K562 (cell line): ENCODE measurements at regions not wholly inside any gene's neighbourhood (a gene's known extent, or its start where the extent isn't known, plus 50 kb on each side); places are given as distances from the start of the nearest gene placed in this dataset.

ENCODE experiments used
- ATAC-seq: fragments of 200-7000 bp; cut with Tn5 transposase; 3 replicates; pipeline ENCODE4 v1.9.1; 2020; ENCODE audit warnings: moderate library complexity
- BruUV-seq: library from RNA; stranded (reverse); fragments of 400-500 nt; replicated peaks from 2 replicates; lab custom pipeline; 2021; lab: Mats Ljungman, UMichigan
- CTCF ChIA-PET: fragments of 300-600 bp; formaldehyde crosslinking; extraction: SDS; loops from one replicate; lab custom pipeline; 2021; ENCODE audit warnings: low intra/inter-chr PET ratio; lab: Yijun Ruan, JAX
- POLR2A ChIA-PET: fragments of 300-600, 350-650 bp; sonication (Branson Sonifier 250); formaldehyde crosslinking; extraction: SDS; loops from one replicate; lab custom pipeline; 2021; ENCODE audit warnings: antibody characterized with exemption, inconsistent platforms; lab: Yijun Ruan, JAX
- DNase-seq, 4 experiments: peaks; one replicate each; pipeline versions ENCODE4 v3.0.0 to v3.0.0-alpha.2; 2011 to 2018; ENCODE audit warnings: low spot score in 3 of 4, mixed read lengths in 3 of 4; ENCODE audit errors: extremely low read depth in 1 of 4
- FAIRE-seq: peaks from 2 replicates; lab custom pipeline; 2011; peaks lifted over from hg19 to GRCh38; lab: Jason Lieb, UNC
- H2AFZ ChIP-seq: 2 replicates; pipeline ENCODE4 v1.6.0; 2011; ENCODE audit warnings: low read depth, low read length, control low read depth, inconsistent platforms
- H3K27ac ChIP-seq: fragments of 200-600 bp; 3 replicates; pipeline ENCODE4 v1.8.0; 2011; ENCODE audit warnings: low read depth, mild to moderate bottlenecking, control low read depth, inconsistent platforms, low read length, moderate library complexity, mixed read lengths; ENCODE audit errors: extremely low read depth
- H3K27me3 ChIP-seq, 2 experiments: fragments of 300-600 bp in 1 of 2; 2 replicates in 1 of 2; 3 replicates in 1 of 2; pipeline versions ENCODE4 v1.6.0 to v1.8.0; 2011; ENCODE audit warnings: inconsistent platforms in 2 of 2, low read length in 2 of 2, mild to moderate bottlenecking in 1 of 2, mixed read lengths in 1 of 2, moderate library complexity in 1 of 2; ENCODE audit not compliant: control insufficient read depth in 2 of 2, insufficient read depth in 2 of 2
- H3K36me3 ChIP-seq: fragments of 300-600 bp; 3 replicates; pipeline ENCODE4 v1.8.0; 2011; ENCODE audit warnings: mild to moderate bottlenecking, low read length, inconsistent platforms; ENCODE audit not compliant: control insufficient read depth, insufficient read depth
- H3K4me1 ChIP-seq, 2 experiments: fragments of 200-600 bp in 1 of 2; replicated peaks in 1 of 2; 2 replicates in 1 of 2; 3 replicates in 1 of 2; pipeline versions ENCODE4 v1.5.1 to v1.8.0; 2011; ENCODE audit warnings: inconsistent platforms in 2 of 2, low read length in 2 of 2, mild to moderate bottlenecking in 1 of 2, mixed read lengths in 1 of 2, moderate library complexity in 1 of 2; ENCODE audit not compliant: control insufficient read depth in 2 of 2, insufficient read depth in 2 of 2
- H3K4me2 ChIP-seq: 2 replicates; pipeline ENCODE4 v1.6.1; 2011; ENCODE audit warnings: low read length, control low read depth, inconsistent platforms, mixed read lengths; ENCODE audit not compliant: insufficient read depth
- H3K4me3 ChIP-seq: fragments of 200-600 bp; sonication (generic), shearing (Covaris generic); 2 replicates; pipeline ENCODE4 v1.5.1; 2016; ENCODE audit warnings: control low read depth, inconsistent platforms
- H3K79me2 ChIP-seq: fragments of 200-600 bp; 3 replicates; pipeline ENCODE4 v1.8.0; 2011; ENCODE audit warnings: low read length, inconsistent platforms; ENCODE audit not compliant: control insufficient read depth, insufficient read depth
- H3K9ac ChIP-seq, 2 experiments: 2 replicates each; pipeline versions ENCODE4 v1.6.0 to v1.6.1; 2011; ENCODE audit warnings: low read depth in 2 of 2, low read length in 2 of 2, control low read depth in 1 of 2, inconsistent platforms in 1 of 2, mild to moderate bottlenecking in 1 of 2, mixed read lengths in 1 of 2; ENCODE audit not compliant: insufficient read depth in 1 of 2
- H3K9me1 ChIP-seq: one replicate; pipeline ENCODE4 v1.6.0; 2011; ENCODE audit warnings: inconsistent platforms, mild to moderate bottlenecking, low read length, moderate library complexity; ENCODE audit not compliant: control insufficient read depth, insufficient read depth
- H3K9me3 ChIP-seq: replicated peaks from 2 replicates; pipeline ENCODE4 v1.5.1; 2011; ENCODE audit warnings: low read depth, low read length, inconsistent platforms; ENCODE audit not compliant: control insufficient read depth, insufficient read depth
- H4K20me1 ChIP-seq: replicated peaks from 2 replicates; pipeline ENCODE4 v1.6.1; 2011; ENCODE audit warnings: low read length, inconsistent platforms, mixed read lengths; ENCODE audit not compliant: control insufficient read depth, insufficient read depth
- ATF3 ChIP-seq, 2 experiments: fragments of 450-650 bp in 1 of 2; sonication (generic) in 1 of 2; formaldehyde crosslinking in 1 of 2; IDR thresholded peaks in 1 of 2; conservative IDR thresholded peaks in 1 of 2; 2 replicates each; pipeline versions ENCODE4 v1.6.1 to v1.8.1; 2016 to 2023; ENCODE audit warnings: mild to moderate bottlenecking in 2 of 2, moderate library complexity in 2 of 2, inconsistent platforms in 1 of 2, missing genetic modification reagents in 1 of 2
- C11orf30 ChIP-seq: fragments of 450-650 bp; IDR thresholded peaks from 2 replicates; pipeline ENCODE4 v1.6.1; 2016; ENCODE audit warnings: low read depth, mild to moderate bottlenecking
- CEBPG ChIP-seq, 3 experiments: fragments of 200-800 bp in 1 of 3; sonication (Bioruptor generic) in 1 of 3; sonication (generic) in 1 of 3; formaldehyde crosslinking in 1 of 3; IDR thresholded peaks in 2 of 3; conservative IDR thresholded peaks in 1 of 3; 2 replicates each; pipeline versions ENCODE4 v1.6.1 to v1.8.0; 2016 to 2022; ENCODE audit warnings: missing compliant biosample characterization in 2 of 3, missing genetic modification characterization in 2 of 3, mild to moderate bottlenecking in 1 of 3, missing genetic modification reagents in 1 of 3
- COPS2 ChIP-seq: fragments of 450-650 bp; conservative IDR thresholded peaks from 2 replicates; pipeline ENCODE4 v1.6.1; 2016; ENCODE audit warnings: mild to moderate bottlenecking, moderate library complexity
- FOSL1 ChIP-seq: fragments of 200-800 bp; sonication (Bioruptor generic); conservative IDR thresholded peaks from 2 replicates; pipeline ENCODE4 v1.6.1; 2016; ENCODE audit warnings: missing genetic modification characterization, missing compliant biosample characterization
- FOXA3 ChIP-seq, 2 experiments: fragments of 450-650 bp in 1 of 2; sonication (generic) in 1 of 2; formaldehyde crosslinking; IDR thresholded peaks in 1 of 2; conservative IDR thresholded peaks in 1 of 2; 2 replicates each; pipeline versions ENCODE4 v1.4.0 to v1.8.0; 2020 to 2022; ENCODE audit warnings: mild to moderate bottlenecking in 2 of 2, missing genetic modification reagents in 1 of 2
- FOXO4 ChIP-seq: fragments of 450-650 bp; formaldehyde crosslinking; IDR thresholded peaks from 2 replicates; pipeline ENCODE4 v1.4.0; 2020; ENCODE audit warnings: mild to moderate bottlenecking, moderate library complexity
- NR2C2 ChIP-seq, 2 experiments: fragments of 200-800 bp in 1 of 2; sonication (Bioruptor generic) in 1 of 2; sonication (generic) in 1 of 2; formaldehyde crosslinking in 1 of 2; IDR thresholded peaks; 2 replicates each; pipeline versions ENCODE4 v1.6.1 to v1.8.0; 2016 to 2022; ENCODE audit warnings: mild to moderate bottlenecking in 1 of 2, missing compliant biosample characterization in 1 of 2, missing genetic modification characterization in 1 of 2, missing genetic modification reagents in 1 of 2
- TAF9B ChIP-seq: fragments of 450-650 bp; IDR thresholded peaks from 2 replicates; pipeline ENCODE4 v1.6.1; 2018; ENCODE audit warnings: mild to moderate bottlenecking; ENCODE audit not compliant: partially characterized antibody
- WHSC1 ChIP-seq: IDR thresholded peaks from one replicate; pipeline ENCODE4 v1.6.1; 2012; ENCODE audit warnings: low read length, control low read depth, inconsistent platforms
- ZNF354B ChIP-seq: fragments of 250-450 bp; sonication (Bioruptor Pico); IDR thresholded peaks from 2 replicates; pipeline ENCODE4 v1.4.0; 2020
- WGBS: fragments of 100-300 bp; shearing (Covaris generic); methylation state at CpG from one replicate; pipeline ENCODE4 v1.1.6; 2016; ENCODE audit warnings: low coverage, mixed read lengths; ENCODE audit not compliant: insufficient coverage; ENCODE audit errors: missing lambda C conversion rate; 5-methylcytosine and 5-hydroxymethylcytosine counted together
- in situ Hi-C: fragments of 300-500 bp; cut with MboI; formaldehyde crosslinking; loops from 4 replicates; pipeline ENCODE4 v1.15.0; 2018; ENCODE audit warnings: inconsistent platforms, mixed read lengths
- intact Hi-C: fragments of 100-400 bp; cut with micrococcal nuclease; formaldehyde crosslinking; loops from 2 replicates; pipeline ENCODE4 v1.14.2; 2022

DNA sequence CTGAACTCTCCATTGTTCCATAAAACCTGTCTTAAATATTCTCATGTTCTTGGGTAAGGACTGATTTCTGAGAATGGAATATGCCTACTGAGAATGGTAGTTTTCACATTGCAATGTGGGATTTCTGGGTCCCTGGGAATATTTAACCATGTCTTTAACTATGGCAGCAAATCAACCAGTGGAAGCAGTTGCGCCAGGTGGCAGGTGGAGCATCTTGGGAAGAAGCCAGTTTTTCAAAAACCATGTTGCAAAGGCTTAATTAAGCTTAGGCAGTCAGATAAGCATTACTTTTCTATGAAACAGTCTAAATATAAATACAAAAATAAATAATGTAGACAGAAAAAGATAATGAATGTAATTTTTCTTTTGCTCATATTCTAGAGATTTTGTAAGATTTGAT lies 448.1 kb downstream of the ADAMTS20 start:
- BruUV-seq = no TSS peak
- CTCF ChIA-PET = no interaction called here
- in situ Hi-C loops = no loop called here
- H3K4me3 ChIP-seq = no peak overlapping the region
- H3K9me3 ChIP-seq = no peaks in the 10 kb centered on the region; the same call in 1 of the 2 replicates
- H3K4me2 ChIP-seq = no peak overlapping the region
- FAIRE-seq = no peak
- intact Hi-C loops = no loop called here
- no peak overlapping the region for H2AFZ ChIP-seq
- no peak overlapping the region for H3K27ac ChIP-seq
- no peaks in the 10 kb centered on the region for H3K4me1 ChIP-seq
- H3K36me3 ChIP-seq = no peaks in the 10 kb centered on the region
- H3K9ac ChIP-seq = no peak overlapping the region
- 7% methylated on average over 1 of the region's 1 CpG for WGBS
- H3K27me3 ChIP-seq = no peaks in the 10 kb centered on the region
- no peak for DNase-seq
- no peaks in the 10 kb centered on the region for H3K9me1 ChIP-seq
- no peaks in the 10 kb centered on the region for H3K79me2 ChIP-seq
- POLR2A ChIA-PET = no interaction called here
- no peak for ATAC-seq
- TF ChIP-seq COPS2 (no peak), NR2C2 (CRISPR knock-in tag; IDR thresholded peaks at IDR 0.05) (no peak), NR2C2 (tag; IDR thresholded peaks at IDR 0.05) (no peak), FOSL1 (tag) (no peak), C11orf30 (no peak), WHSC1 (no peak)
- no peaks in the 10 kb centered on the region for H4K20me1 ChIP-seq

DNA sequence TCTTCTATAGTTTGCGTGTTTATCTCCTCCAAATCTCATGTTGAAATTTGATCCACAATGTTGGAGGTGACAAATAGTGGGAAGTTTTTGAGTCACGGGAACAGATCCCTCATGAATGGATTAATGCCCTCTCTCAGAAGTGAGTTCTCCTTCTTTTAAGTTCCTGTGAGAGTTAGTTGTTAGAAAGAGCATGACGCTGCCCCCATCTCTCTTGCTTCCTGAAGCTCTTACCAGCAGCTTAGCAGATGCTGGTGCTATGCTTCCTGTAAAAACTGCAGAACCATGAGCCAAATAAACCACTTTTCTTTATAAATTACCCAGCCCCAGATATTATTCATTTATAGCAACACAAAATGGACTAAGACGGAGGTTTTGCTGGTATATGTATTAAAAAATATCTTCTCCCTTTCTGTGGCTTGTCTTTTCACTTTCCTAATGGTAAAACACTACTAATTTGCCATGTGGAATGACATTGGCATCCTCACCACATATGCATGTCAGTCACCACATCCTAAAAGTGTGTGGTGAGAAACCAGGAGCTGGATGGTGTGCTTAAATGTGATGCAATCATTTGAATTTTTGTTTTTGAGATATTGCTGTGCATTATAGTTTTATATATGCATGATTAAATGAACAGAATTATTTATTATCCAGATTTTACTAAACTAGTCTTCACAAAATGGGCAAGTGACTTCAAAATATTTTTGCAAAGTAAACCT lies 449.3 kb downstream of the ADAMTS20 start:
- no peaks in the 10 kb centered on the region for H3K27me3 ChIP-seq
- H2AFZ ChIP-seq = no peak overlapping the region
- no peak overlapping the region for H3K9ac ChIP-seq
- intact Hi-C loops (no loop called here), in situ Hi-C loops (no loop called here)
- H3K4me1 ChIP-seq = no peaks in the 10 kb centered on the region
- H3K4me2 ChIP-seq = no peak overlapping the region
- no peaks in the 10 kb centered on the region for H3K36me3 ChIP-seq
- H3K79me2 ChIP-seq = no peaks in the 10 kb centered on the region
- H3K9me3 ChIP-seq = no peaks in the 10 kb centered on the region; the same call in 1 of the 2 replicates
- WGBS = 0% methylated on average over 4 of the region's 4 CpGs
- TF ChIP-seq FOXO4 = no peak
- no peak for TF ChIP-seq ZNF354B (CRISPR knock-in tag)
- no peak for TF ChIP-seq CEBPG (CRISPR knock-in tag; IDR thresholded peaks at IDR 0.05)
- peak in 1 of 2 experiments; percentile 58; a peak in 1 of 4 replicates for TF ChIP-seq CEBPG (tag; conservative IDR thresholded peaks at IDR 0.05 in 1 of 2, IDR thresholded peaks at IDR 0.05 in 1 of 2)
- TF ChIP-seq FOXA3 (CRISPR knock-in tag; conservative IDR thresholded peaks at IDR 0.05 in 1 of 2, IDR thresholded peaks at IDR 0.05 in 1 of 2) = no peak
- TF ChIP-seq TAF9B = no peak
- TF ChIP-seq ATF3 (IDR thresholded peaks at IDR 0.05) = no peak
- TF ChIP-seq ATF3 (CRISPR knock-in tag; conservative IDR thresholded peaks at IDR 0.05) = no peak
- no peaks in the 10 kb centered on the region for H4K20me1 ChIP-seq
- no TSS peak for BruUV-seq
- ChIA-PET CTCF (no interaction called here), POLR2A (no interaction called here)
- no peaks in the 10 kb centered on the region for H3K9me1 ChIP-seq
- DNase-seq (no peak), ATAC-seq (no peak), FAIRE-seq (no peak)
- H3K27ac ChIP-seq = no peak overlapping the region
- no peak overlapping the region for H3K4me3 ChIP-seq
